ENCODE measurements at regions not wholly inside any gene's neighbourhood (a gene's known extent, or its start where the extent isn't known, plus 50 kb on each side); places are given as distances from the start of the nearest gene placed in this dataset.

- Histone ChIP-seq H3K79me2 (ENCODE audit: insufficient read depth, low read length) (no peaks in the 10 kb centered on the region), H3K27me3 (ENCODE audit: low read length) (no peaks in the 10 kb centered on the region), H3K36me3 (ENCODE audit: low read length) (no peaks in the 10 kb centered on the region), H3K4me2 (ENCODE audit: low read depth, low read length, poor library complexity, severe bottlenecking) (no peak overlapping the region), H3K4me3 (ENCODE audit: insufficient read depth, low read length, poor library complexity, severe bottlenecking) (no peak overlapping the region), H3K27ac (ENCODE audit: low read depth, low read length) (no peak overlapping the region), H3K9ac (ENCODE audit: low read length) (no peak overlapping the region), H2AFZ (ENCODE audit: low read depth, low read length, severe bottlenecking) (no peak overlapping the region), H3K9me3 (ENCODE audit: insufficient read depth, low read length) (no peaks in the 10 kb centered on the region), H4K20me1 (ENCODE audit: low read depth, low read length) (no peaks in the 10 kb centered on the region), H3K9me2 (replicated peaks; ENCODE audit: insufficient read depth, low read length) (no peaks in the 10 kb centered on the region), H3F3A (ENCODE audit: insufficient read depth) (no peaks in the 10 kb centered on the region)
- no peak for TF ChIP-seq CTCF (IDR thresholded peaks at IDR 0.05; ENCODE audit: insufficient read depth, low read length, poor library complexity, severe bottlenecking)
- no peak for TF ChIP-seq EZH2phosphoT487 (conservative IDR thresholded peaks at IDR 0.05; ENCODE audit: low read length)
Measured at GRCh38 chr18:53739700-53740099, 484.8 kb downstream of the MBD2 start.

- no peak overlapping the region for H3K4me2 ChIP-seq (ENCODE audit: low read depth, low read length, poor library complexity, severe bottlenecking)
- TF ChIP-seq CTCF (IDR thresholded peaks at IDR 0.05; ENCODE audit: insufficient read depth, low read length, poor library complexity, severe bottlenecking) (no peak), EZH2phosphoT487 (conservative IDR thresholded peaks at IDR 0.05; ENCODE audit: low read length) (no peak)
- no peak overlapping the region for H3K4me3 ChIP-seq (ENCODE audit: insufficient read depth, low read length, poor library complexity, severe bottlenecking)
- no peaks in the 10 kb centered on the region for H3K9me2 ChIP-seq (replicated peaks; ENCODE audit: insufficient read depth, low read length)
- no peak overlapping the region for H2AFZ ChIP-seq (ENCODE audit: low read depth, low read length, severe bottlenecking)
- H3K79me2 ChIP-seq (ENCODE audit: insufficient read depth, low read length) = no peaks in the 10 kb centered on the region
- H4K20me1 ChIP-seq (ENCODE audit: low read depth, low read length) = no peaks in the 10 kb centered on the region; the same call in 1 of the 2 replicates
- no peak overlapping the region for H3K27ac ChIP-seq (ENCODE audit: low read depth, low read length)
- no peak overlapping the region for H3K9ac ChIP-seq (ENCODE audit: low read length)
- no peaks in the 10 kb centered on the region for H3K27me3 ChIP-seq (ENCODE audit: low read length)
- H3K36me3 ChIP-seq (ENCODE audit: low read length) = no peaks in the 10 kb centered on the region
- H3K9me3 ChIP-seq (ENCODE audit: insufficient read depth, low read length) = no peaks in the 10 kb centered on the region
- H3F3A ChIP-seq (ENCODE audit: insufficient read depth) = no peaks in the 10 kb centered on the region
Measured at GRCh38 chr18:53735526-53735925, 488.9 kb downstream of the MBD2 start.

- no peak overlapping the region for H2AFZ ChIP-seq (ENCODE audit: low read depth, low read length, severe bottlenecking)
- H3K9me3 ChIP-seq (ENCODE audit: insufficient read depth, low read length) = no peaks in the 10 kb centered on the region
- H3K9ac ChIP-seq (ENCODE audit: low read length) = no peak overlapping the region
- no peaks in the 10 kb centered on the region for H4K20me1 ChIP-seq (ENCODE audit: low read depth, low read length)
- no peaks in the 10 kb centered on the region for H3K27me3 ChIP-seq (ENCODE audit: low read length)
- H3F3A ChIP-seq (ENCODE audit: insufficient read depth) = no peaks in the 10 kb centered on the region
- H3K9me2 ChIP-seq (replicated peaks; ENCODE audit: insufficient read depth, low read length) = no peaks in the 10 kb centered on the region
- H3K79me2 ChIP-seq (ENCODE audit: insufficient read depth, low read length) = no peaks in the 10 kb centered on the region
- no peak overlapping the region for H3K27ac ChIP-seq (ENCODE audit: low read depth, low read length)
- H3K4me3 ChIP-seq (ENCODE audit: insufficient read depth, low read length, poor library complexity, severe bottlenecking) = no peak overlapping the region
- H3K4me2 ChIP-seq (ENCODE audit: low read depth, low read length, poor library complexity, severe bottlenecking) = no peak overlapping the region
- H3K36me3 ChIP-seq (ENCODE audit: low read length) = no peaks in the 10 kb centered on the region
- TF ChIP-seq EZH2phosphoT487 (conservative IDR thresholded peaks at IDR 0.05; ENCODE audit: low read length) (no peak), CTCF (IDR thresholded peaks at IDR 0.05; ENCODE audit: insufficient read depth, low read length, poor library complexity, severe bottlenecking) (no peak)
Measured at GRCh38 chr18:53715243-53715853, 509.1 kb downstream of the MBD2 start.

Measured in SU-DHL-6 (cell line).